GM18511 (cell line): ENCODE measurements at regions not wholly inside any gene's neighbourhood (a gene's known extent, or its start where the extent isn't known, plus 50 kb on each side); places are given as distances from the start of the nearest gene placed in this dataset.
"Not testable (repeated sequence)": the region's sequence is repeated elsewhere in the genome, so short reads cannot be mapped to it uniquely, and the experiment has no call there.

Experiments used
- ATAC-seq: cut with Tn5 transposase; IDR thresholded peaks from one replicate; pipeline ENCODE4 v1.9.1; 2021; ENCODE audit warnings: mild to moderate bottlenecking, moderate library complexity; ENCODE audit not compliant: unreplicated experiment

DNA sequence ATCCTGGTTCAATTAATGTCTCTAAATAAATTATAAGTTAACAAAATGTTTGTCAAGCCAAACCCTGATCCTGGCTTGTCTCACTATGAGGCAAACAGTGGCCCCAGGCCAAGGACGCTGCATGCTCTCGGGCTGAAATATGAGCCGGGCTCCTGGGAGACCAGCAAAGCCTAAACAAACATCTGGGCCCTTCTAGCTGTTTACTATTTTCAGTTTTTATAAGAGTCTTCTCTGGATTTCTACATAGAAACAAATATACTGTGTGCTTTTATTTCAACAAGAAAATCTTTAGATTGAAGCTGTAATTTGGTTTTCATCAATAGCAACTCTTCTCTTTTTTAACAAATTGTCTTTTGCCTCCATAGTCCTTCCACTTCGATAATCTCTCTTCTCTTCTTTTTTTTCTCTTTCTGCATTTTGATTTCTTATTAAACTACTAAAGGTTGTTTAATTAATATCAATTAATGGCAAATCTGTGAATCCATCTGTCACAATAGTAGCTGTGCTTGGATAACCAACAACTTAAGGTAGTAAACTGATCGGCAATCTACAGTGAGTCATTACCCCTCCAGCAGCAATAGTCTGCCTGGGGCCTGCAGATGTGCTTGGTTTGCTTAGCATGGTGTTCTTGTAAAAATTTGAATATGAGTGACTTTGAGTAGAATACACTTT is 83.3 kb upstream of the DNAJC1 start:
- no peak for ATAC-seq

DNA sequence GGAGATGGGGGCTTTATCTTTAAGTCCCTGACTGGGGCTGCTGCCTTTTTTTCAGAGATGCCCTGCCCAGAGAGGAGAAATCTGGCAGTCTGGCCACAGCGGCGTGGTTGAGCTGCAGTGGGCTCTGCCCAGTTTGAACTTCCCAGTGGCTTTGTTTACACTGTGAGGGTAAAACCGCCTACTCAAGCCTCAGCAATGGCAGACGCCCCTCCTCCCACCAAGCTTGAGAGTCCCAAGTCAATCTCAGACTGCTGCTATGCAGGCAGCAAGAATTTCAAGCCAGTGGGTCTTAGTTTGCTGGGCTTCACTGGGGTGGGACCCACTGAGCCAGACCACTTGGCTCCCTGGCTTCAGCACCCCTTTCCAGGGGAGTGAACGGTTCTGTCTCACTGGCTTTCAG is 76.4 kb upstream of the DNAJC1 start:
- ATAC-seq, result not testable (repeated sequence)

DNA sequence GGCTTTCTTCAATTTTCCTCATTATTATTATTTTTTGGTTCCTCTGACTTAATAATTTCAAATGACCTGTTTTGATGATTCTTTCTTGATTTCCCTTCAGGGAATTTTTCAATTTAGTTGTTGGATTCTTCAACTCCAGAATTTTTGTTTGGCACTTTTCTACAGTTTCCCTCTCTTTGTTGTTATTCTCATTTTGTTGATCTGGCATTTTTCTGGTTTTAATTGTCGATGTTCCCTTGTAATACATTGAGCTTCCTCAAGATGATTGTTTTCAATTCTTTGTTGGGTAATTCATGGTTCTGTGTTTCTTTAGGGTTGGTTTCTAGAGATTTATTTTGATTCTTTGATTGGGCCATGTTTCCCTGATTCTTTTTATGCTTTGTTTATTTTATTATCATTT is 67.8 kb upstream of the DNAJC1 start:
- no peak for ATAC-seq

DNA sequence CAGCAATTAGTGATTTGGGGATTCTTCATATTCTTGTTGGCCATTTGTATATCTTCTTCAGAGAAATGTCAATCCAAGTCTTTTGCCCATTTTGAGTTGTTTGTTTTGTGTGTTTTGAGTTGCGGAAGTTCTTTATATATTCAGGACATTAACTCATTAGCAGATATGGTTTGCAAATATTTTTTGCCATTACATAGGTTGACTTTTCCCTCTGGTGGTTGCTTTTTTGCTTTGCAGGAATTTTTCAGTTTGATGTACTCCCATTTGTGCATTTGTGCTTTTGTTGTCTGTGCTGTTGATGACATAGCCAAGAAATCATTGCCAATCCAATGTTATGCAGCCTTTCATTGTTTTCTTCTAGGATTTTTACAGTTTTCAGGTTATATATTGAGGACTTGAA is 63.6 kb upstream of the DNAJC1 start:
- no peak for ATAC-seq

DNA sequence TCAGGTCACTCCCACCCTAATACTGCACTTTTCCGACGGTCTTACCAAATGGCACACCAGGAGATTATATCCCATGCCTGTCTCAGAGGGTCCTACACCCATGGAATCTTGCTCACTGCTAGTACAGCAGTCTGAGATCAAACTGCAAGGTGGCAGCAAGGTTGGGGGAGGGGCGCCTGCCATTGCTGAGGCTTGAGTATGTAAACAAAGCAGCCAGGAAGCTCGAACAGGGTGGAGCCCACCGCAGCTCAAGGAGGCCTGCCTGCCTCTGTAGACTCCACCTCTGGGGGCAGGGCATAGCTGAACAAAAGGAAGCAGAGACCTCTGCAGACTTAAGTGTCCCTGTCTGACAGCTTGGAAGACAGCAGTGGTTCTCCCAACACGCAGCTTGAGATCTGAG is 57.5 kb upstream of the DNAJC1 start:
- ATAC-seq, result not testable (repeated sequence)

DNA sequence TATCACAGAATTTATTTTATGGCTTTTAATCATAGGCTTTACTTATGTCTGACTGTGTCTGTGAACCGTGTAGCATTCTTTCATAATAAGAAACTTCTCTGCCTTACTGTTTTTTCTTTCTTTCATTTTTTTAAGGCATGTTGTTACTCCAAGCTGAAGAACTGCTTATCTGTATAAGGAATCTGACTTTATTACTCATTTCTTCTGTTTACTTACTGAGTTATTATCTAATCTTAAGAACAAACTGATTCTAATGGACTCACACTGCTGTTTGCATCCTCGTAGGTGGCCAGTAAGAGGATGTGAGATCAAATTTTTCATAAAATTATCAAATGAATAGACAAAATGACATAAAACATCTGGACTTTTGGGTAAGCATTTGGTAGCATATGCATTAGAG is 54.7 kb upstream of the DNAJC1 start:
- ATAC-seq, result no peak

DNA sequence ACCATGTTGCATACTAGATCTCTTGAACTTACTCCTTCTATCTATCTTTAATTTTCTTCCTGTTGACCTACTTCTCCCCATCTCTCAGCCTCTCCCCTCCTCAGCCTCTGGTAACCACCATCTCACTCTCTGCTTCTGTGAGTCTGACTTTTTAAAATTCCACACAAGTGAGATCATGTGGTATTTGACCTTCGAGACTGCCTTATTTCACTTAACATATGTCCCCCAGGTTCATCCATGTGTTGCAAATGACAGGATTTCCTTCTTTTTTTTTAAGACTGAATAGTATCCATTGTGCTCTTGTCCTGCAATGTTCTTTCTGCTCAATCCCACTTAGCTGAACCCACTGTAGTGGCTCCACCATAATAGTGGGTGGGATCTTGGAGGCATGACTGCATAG is 51.4 kb upstream of the DNAJC1 start:
- ATAC-seq, result no peak
